WTC11 (cell line): ENCODE measurements at regions not wholly inside any gene's neighbourhood (a gene's known extent, or its start where the extent isn't known, plus 50 kb on each side); places are given as distances from the start of the nearest gene placed in this dataset.
A peak's percentile ranks its signal among the peaks of the same experiment; 100 is the strongest.
"Not testable (repeated sequence)": the region's sequence is repeated elsewhere in the genome, so short reads cannot be mapped to it uniquely, and the experiment has no call there.

Experiments used
- ATAC-seq: fragments of 200-7000 bp; cut with Tn5 transposase; 2 replicates; pipeline ENCODE4 v1.10.0; 2021; ENCODE audit warnings: mild to moderate bottlenecking, moderate library complexity
- CTCF ChIA-PET: fragments of 300-600 bp; sonication (Branson Sonifier 250); formaldehyde crosslinking; loops from one replicate; lab custom pipeline; 2021; ENCODE audit warnings: antibody characterized with exemption; lab: Charles Lee
- POLR2A ChIA-PET: fragments of 350-600 bp; sonication (Branson Sonifier 250); formaldehyde crosslinking; loops from one replicate; lab custom pipeline; 2021; ENCODE audit warnings: antibody characterized with exemption; lab: Charles Lee
- DNase-seq: peaks from one replicate; pipeline ENCODE4 v3.0.0; 2021; ENCODE audit warnings: low spot score
- H3K27ac Mint-ChIP-seq: 2 replicates; pipeline ENCODE4 v1.8.0; 2021; ENCODE audit warnings: mixed read lengths
- H3K27me3 Mint-ChIP-seq: 2 replicates; pipeline ENCODE4 v1.8.0; 2021; ENCODE audit warnings: low read depth, mild to moderate bottlenecking, moderate library complexity, mixed read lengths
- H3K36me3 Mint-ChIP-seq: 2 replicates; pipeline ENCODE4 v1.8.0; 2021; ENCODE audit warnings: mixed read lengths
- H3K4me1 Mint-ChIP-seq: 2 replicates; pipeline ENCODE4 v1.8.0; 2022; ENCODE audit warnings: mixed read lengths
- H3K4me3 Mint-ChIP-seq: 2 replicates; pipeline ENCODE4 v1.8.0; 2021; ENCODE audit warnings: mild to moderate bottlenecking, moderate library complexity, mixed read lengths
- H3K9me3 Mint-ChIP-seq: 2 replicates; pipeline ENCODE4 v1.8.0; 2021; ENCODE audit warnings: mixed read lengths
- ATF3 ChIP-seq: sonication (generic); formaldehyde crosslinking; conservative IDR thresholded peaks from 2 replicates; pipeline ENCODE4 v1.8.1; 2022; ENCODE audit warnings: mild to moderate bottlenecking, missing genetic modification reagents
- CREB1 ChIP-seq: sonication (generic); formaldehyde crosslinking; IDR thresholded peaks from 2 replicates; pipeline ENCODE4 v1.8.0; 2023; ENCODE audit warnings: mild to moderate bottlenecking, missing genetic modification reagents
- CTCF ChIP-seq: fragments of 200-600 bp; IDR thresholded peaks from 2 replicates; pipeline ENCODE4 v1.8.0; 2022; ENCODE audit warnings: antibody characterized with exemption
- ERG ChIP-seq: fragments of 250-450 bp; sonication (Bioruptor Pico); IDR thresholded peaks from 2 replicates; pipeline ENCODE4 v1.8.0; 2021; ENCODE audit warnings: mild to moderate bottlenecking
- FOXJ3 ChIP-seq: sonication (generic); formaldehyde crosslinking; IDR thresholded peaks from 2 replicates; pipeline ENCODE4 v1.9.0; 2021; ENCODE audit warnings: missing genetic modification reagents, mild to moderate bottlenecking, borderline replicate concordance
- GABPB1 ChIP-seq: sonication (generic); formaldehyde crosslinking; IDR thresholded peaks from 2 replicates; pipeline ENCODE4 v1.8.1; 2023; ENCODE audit warnings: mild to moderate bottlenecking, missing genetic modification reagents
- MAX ChIP-seq: sonication (generic); formaldehyde crosslinking; IDR thresholded peaks from 2 replicates; pipeline ENCODE4 v1.8.0; 2022; ENCODE audit warnings: mild to moderate bottlenecking, missing genetic modification reagents
- NFE2L1 ChIP-seq: sonication (generic); formaldehyde crosslinking; IDR thresholded peaks from 2 replicates; pipeline ENCODE4 v1.8.1; 2023; ENCODE audit warnings: missing genetic modification reagents
- NFYB ChIP-seq: sonication (generic); formaldehyde crosslinking; conservative IDR thresholded peaks from 2 replicates; pipeline ENCODE4 v1.8.0; 2022; ENCODE audit warnings: low read depth, missing genetic modification reagents
- SMAD4 ChIP-seq: sonication (generic); formaldehyde crosslinking; IDR thresholded peaks from 2 replicates; pipeline ENCODE4 v1.8.0; 2022; ENCODE audit warnings: mild to moderate bottlenecking, missing genetic modification reagents
- TP53 ChIP-seq: sonication (generic); formaldehyde crosslinking; IDR thresholded peaks from 2 replicates; pipeline ENCODE4 v1.8.1; 2023; ENCODE audit warnings: mild to moderate bottlenecking, missing genetic modification reagents
- USF1 ChIP-seq: sonication (generic); formaldehyde crosslinking; IDR thresholded peaks from 2 replicates; pipeline ENCODE4 v1.8.0; 2022; ENCODE audit warnings: mild to moderate bottlenecking, missing genetic modification reagents
- ZNF219 ChIP-seq: sonication (generic); formaldehyde crosslinking; IDR thresholded peaks from 2 replicates; pipeline ENCODE4 v1.8.0; 2023; ENCODE audit warnings: missing genetic modification reagents, mild to moderate bottlenecking, borderline replicate concordance
- ZNF281 ChIP-seq: sonication (generic); formaldehyde crosslinking; IDR thresholded peaks from 2 replicates; pipeline ENCODE4 v1.8.0; 2023; ENCODE audit warnings: mild to moderate bottlenecking, missing genetic modification reagents
- ZNF317 ChIP-seq: sonication (generic); formaldehyde crosslinking; IDR thresholded peaks from 2 replicates; pipeline ENCODE4 v1.8.1; 2023; ENCODE audit warnings: low read depth, mild to moderate bottlenecking, moderate library complexity, missing genetic modification reagents, borderline replicate concordance
- ZNF396 ChIP-seq: fragments of 250-450 bp; sonication (Bioruptor Pico); IDR thresholded peaks from 2 replicates; pipeline ENCODE4 v1.8.0; 2021; ENCODE audit warnings: mild to moderate bottlenecking, moderate library complexity, borderline replicate concordance
- ZNF425 ChIP-seq: fragments of 250-450 bp; sonication (Bioruptor Pico); conservative IDR thresholded peaks from 2 replicates; pipeline ENCODE4 v1.9.0; 2021; ENCODE audit warnings: mild to moderate bottlenecking
- ZNF512 ChIP-seq: sonication (generic); formaldehyde crosslinking; IDR thresholded peaks from 2 replicates; pipeline ENCODE4 v1.8.1; 2022; ENCODE audit warnings: missing genetic modification reagents, borderline replicate concordance
- ZSCAN18 ChIP-seq: fragments of 250-450 bp; sonication (Bioruptor Pico); IDR thresholded peaks from 2 replicates; pipeline ENCODE4 v2.1.2; 2022; ENCODE audit warnings: mild to moderate bottlenecking, moderate library complexity

GRCh38 chr9:22838266-22838665, 391.6 kb downstream of the DMRTA1 start:
- ATAC-seq, result no peak
- TF ChIP-seq ZNF396 (CRISPR knock-in tag), result no peak
- peak; percentile 68 for TF ChIP-seq ZNF317
- H3K9me3 Mint-ChIP-seq, result peaks cover 33% of the 10 kb centered on the region
- CTCF ChIA-PET, result no interaction called here
- DNase-seq, result no peak
- H3K4me3 Mint-ChIP-seq, result no peak overlapping the region
- H3K36me3 Mint-ChIP-seq, result peaks cover 4% of the 10 kb centered on the region; the same call in 1 of the 2 replicates
- POLR2A ChIA-PET, result no interaction called here
- no peak overlapping the region for H3K27ac Mint-ChIP-seq
- 0 out of 2 replicates have a peak, but pooled peaks cover 4% of the 10 kb centered on the region for H3K4me1 Mint-ChIP-seq
- no peaks in the 10 kb centered on the region for H3K27me3 Mint-ChIP-seq

GRCh38 chr9:22840641-22841040, 394.0 kb downstream of the DMRTA1 start:
- ChIA-PET CTCF (no interaction called here), POLR2A (interaction anchor here (0.6 to 1.0 kb wide), 2 partner anchors 83 to 360 kb away, joined by 3 read pairs; no protein-coding TSS in a partner anchor)
- no peak overlapping the region for H3K27ac Mint-ChIP-seq
- ATAC-seq, result peak; percentile 72
- TF ChIP-seq ZNF281 (no peak), ZNF512 (no peak), SMAD4 (CRISPR knock-in tag) (no peak), FOXJ3 (no peak), USF1 (no peak), NFYB (CRISPR knock-in tag) (no peak), MAX (CRISPR knock-in tag) (no peak), ZNF425 (CRISPR knock-in tag) (no peak), ATF3 (CRISPR knock-in tag) (no peak), CREB1 (CRISPR knock-in tag) (no peak), TP53 (CRISPR knock-in tag) (no peak), NFE2L1 (CRISPR knock-in tag) (no peak), CTCF (no peak), ERG (CRISPR knock-in tag) (no peak), ZSCAN18 (CRISPR knock-in tag) (no peak), GABPB1 (CRISPR knock-in tag) (no peak), ZNF219 (no peak)
- TF ChIP-seq, all 79 proteins: peak for 0
- DNase-seq, result no peak
- Mint-ChIP-seq H3K9me3 (peaks cover 44% of the 10 kb centered on the region), H3K4me1 (0 out of 2 replicates have a peak, but pooled peaks cover 4% of the 10 kb centered on the region), H3K27me3 (no peaks in the 10 kb centered on the region), H3K36me3 (peaks cover 27% of the 10 kb centered on the region), H3K4me3 (no peak overlapping the region)

- H3K27me3 Mint-ChIP-seq, H3K27ac Mint-ChIP-seq, CTCF ChIA-PET, POLR2A ChIA-PET, ATAC-seq, H3K4me3 Mint-ChIP-seq, H3K4me1 Mint-ChIP-seq, DNase-seq: not testable (repeated sequence)
- H3K36me3 Mint-ChIP-seq, result peaks cover 52% of the 10 kb centered on the region
- peaks cover 67% of the 10 kb centered on the region for H3K9me3 Mint-ChIP-seq
Observed at GRCh38 chr9:22845243-22845642, 398.6 kb downstream of the DMRTA1 start.
